Ascending aorta (tissue), 2 donors: ENCODE measurements at regions not wholly inside any gene's neighbourhood (a gene's known extent, or its start where the extent isn't known, plus 50 kb on each side); places are given as distances from the start of the nearest gene placed in this dataset.

Source experiments
- DNase-seq, 2 donors: peaks; one replicate each; pipeline ENCODE4 v3.0.0-alpha.2; 2019; ENCODE audit warnings: low spot score in 2 of 2
- H3K27ac ChIP-seq, 2 donors: fragments of 200-600 bp; sonication (generic); one replicate each; pipeline ENCODE4 v1.5.1; 2016 to 2017; ENCODE audit warnings: mild to moderate bottlenecking in 1 of 2
- H3K27me3 ChIP-seq: fragments of 200-600 bp; sonication (generic); one replicate; pipeline ENCODE4 v1.5.1; 2017
- H3K36me3 ChIP-seq, 2 donors: fragments of 200-600 bp; sonication (generic); one replicate each; pipeline ENCODE4 v1.5.1; 2016
- H3K4me1 ChIP-seq, 2 donors: fragments of 200-600 bp; sonication (generic); one replicate each; pipeline ENCODE4 v1.5.1; 2016 to 2017; ENCODE audit warnings: mild to moderate bottlenecking in 1 of 2
- H3K4me3 ChIP-seq, 2 donors: fragments of 200-600 bp; sonication (generic); one replicate each; pipeline ENCODE4 v1.5.1; 2016 to 2017; ENCODE audit warnings: mild to moderate bottlenecking in 1 of 2
- H3K9me3 ChIP-seq, 2 donors: fragments of 200-600 bp; sonication (generic); one replicate each; pipeline ENCODE4 v1.5.1; 2016
- CTCF ChIP-seq, 3 experiments: fragments of 200-600 bp in 2 of 3; fragments of 450-650 bp in 1 of 3; sonication (generic) in 2 of 3; IDR thresholded peaks; one replicate each; pipeline ENCODE4 v1.5.1; 2016 to 2019; ENCODE audit warnings: antibody characterized with exemption in 3 of 3, mild to moderate bottlenecking in 1 of 3, moderate library complexity in 1 of 3
- intact Hi-C: fragments of 100-400 bp; cut with DNase I; formaldehyde crosslinking; loops from one replicate; pipeline ENCODE4 v1.15.1; 2023

GRCh38 chr5:29337030-29337429 lies 1856.5 kb upstream of the CDH6 start:
- H3K27me3 ChIP-seq = no peaks in the 10 kb centered on the region
- no peaks in the 10 kb centered on the region for H3K36me3 ChIP-seq
- TF ChIP-seq CTCF (IDR thresholded peaks at IDR 0.05) = no peak
- no peak for DNase-seq
- H3K4me3 ChIP-seq = no peak overlapping the region
- no peak overlapping the region for H3K27ac ChIP-seq
- no peaks in the 10 kb centered on the region for H3K4me1 ChIP-seq
- no peaks in the 10 kb centered on the region for H3K9me3 ChIP-seq
- intact Hi-C loops = no loop called here

GRCh38 chr5:29321591-29321990 lies 1871.9 kb upstream of the CDH6 start:
- Histone ChIP-seq H3K9me3 (no peaks in the 10 kb centered on the region), H3K4me3 (no peak overlapping the region), H3K4me1 (no peaks in the 10 kb centered on the region), H3K27me3 (no peaks in the 10 kb centered on the region), H3K36me3 (no peaks in the 10 kb centered on the region), H3K27ac (no peak overlapping the region)
- no peak for DNase-seq
- intact Hi-C loops = no loop called here
- TF ChIP-seq CTCF (IDR thresholded peaks at IDR 0.05) = no peak

- no peak overlapping the region for H3K4me3 ChIP-seq
- DNase-seq = no peak
- H3K36me3 ChIP-seq = no peaks in the 10 kb centered on the region
- intact Hi-C loops = no loop called here
- H3K9me3 ChIP-seq = no peaks in the 10 kb centered on the region
- no peaks in the 10 kb centered on the region for H3K27me3 ChIP-seq
- no peaks in the 10 kb centered on the region for H3K4me1 ChIP-seq
- TF ChIP-seq CTCF (IDR thresholded peaks at IDR 0.05) = no peak
- H3K27ac ChIP-seq = no peak overlapping the region
Observed at GRCh38 chr5:29309359-29309758, 1884.1 kb upstream of the CDH6 start.

- no peak for TF ChIP-seq CTCF (IDR thresholded peaks at IDR 0.05)
- intact Hi-C loops = no loop called here
- Histone ChIP-seq H3K4me1 (no peaks in the 10 kb centered on the region), H3K9me3 (no peaks in the 10 kb centered on the region), H3K36me3 (no peaks in the 10 kb centered on the region), H3K27ac (no peak overlapping the region), H3K27me3 (no peaks in the 10 kb centered on the region), H3K4me3 (no peak overlapping the region)
- DNase-seq = no peak
Observed at GRCh38 chr5:29307478-29307877, 1886.0 kb upstream of the CDH6 start.

- DNase-seq = no peak
- intact Hi-C loops = no loop called here
- H3K4me3 ChIP-seq = no peak overlapping the region
- H3K27ac ChIP-seq = no peak overlapping the region
- H3K9me3 ChIP-seq = no peaks in the 10 kb centered on the region
- no peaks in the 10 kb centered on the region for H3K36me3 ChIP-seq
- TF ChIP-seq CTCF (IDR thresholded peaks at IDR 0.05) = no peak
- H3K27me3 ChIP-seq = no peaks in the 10 kb centered on the region
- H3K4me1 ChIP-seq = no peaks in the 10 kb centered on the region
Observed at GRCh38 chr5:29304545-29304944, 1888.9 kb upstream of the CDH6 start.

GRCh38 chr5:29296548-29296947 lies 1896.9 kb upstream of the CDH6 start:
- DNase-seq = no peak

More at GRCh38 chr5:29296548-29296947, 1896.9 kb upstream of the CDH6 start:
- Histone ChIP-seq H3K36me3 (no peaks in the 10 kb centered on the region), H3K9me3 (no peaks in the 10 kb centered on the region), H3K27ac (no peak overlapping the region), H3K4me1 (no peaks in the 10 kb centered on the region), H3K27me3 (no peaks in the 10 kb centered on the region), H3K4me3 (no peak overlapping the region)
- intact Hi-C loops = no loop called here
- no peak for TF ChIP-seq CTCF (IDR thresholded peaks at IDR 0.05)
